Coronary artery (tissue), 2 donors: ENCODE measurements at regions not wholly inside any gene's neighbourhood (a gene's known extent, or its start where the extent isn't known, plus 50 kb on each side); places are given as distances from the start of the nearest gene placed in this dataset.

Source experiments
- DNase-seq: peaks from one replicate; pipeline ENCODE4 v3.0.0-alpha.2; 2017; ENCODE audit warnings: low spot score
- H3K27ac ChIP-seq, 2 donors: fragments of 200-600 bp; sonication (generic); one replicate each; pipeline ENCODE4 v1.5.1; 2016 to 2019
- H3K4me3 ChIP-seq: fragments of 200-600 bp; sonication (generic); 2 replicates; pipeline ENCODE4 v1.5.1; 2016; ENCODE audit warnings: mild to moderate bottlenecking, moderate library complexity
- TF ChIP-seq, protein P1 (sequence below): fragments of 200-600 bp; sonication (generic); IDR thresholded peaks from one replicate; pipeline ENCODE4 v1.5.1; 2019; ENCODE audit warnings: antibody characterized with exemption

- Histone ChIP-seq H3K27ac (no peak overlapping the region), H3K4me3 (no peak overlapping the region)
- DNase-seq: no peak
- TF ChIP-seq, protein P1, sequence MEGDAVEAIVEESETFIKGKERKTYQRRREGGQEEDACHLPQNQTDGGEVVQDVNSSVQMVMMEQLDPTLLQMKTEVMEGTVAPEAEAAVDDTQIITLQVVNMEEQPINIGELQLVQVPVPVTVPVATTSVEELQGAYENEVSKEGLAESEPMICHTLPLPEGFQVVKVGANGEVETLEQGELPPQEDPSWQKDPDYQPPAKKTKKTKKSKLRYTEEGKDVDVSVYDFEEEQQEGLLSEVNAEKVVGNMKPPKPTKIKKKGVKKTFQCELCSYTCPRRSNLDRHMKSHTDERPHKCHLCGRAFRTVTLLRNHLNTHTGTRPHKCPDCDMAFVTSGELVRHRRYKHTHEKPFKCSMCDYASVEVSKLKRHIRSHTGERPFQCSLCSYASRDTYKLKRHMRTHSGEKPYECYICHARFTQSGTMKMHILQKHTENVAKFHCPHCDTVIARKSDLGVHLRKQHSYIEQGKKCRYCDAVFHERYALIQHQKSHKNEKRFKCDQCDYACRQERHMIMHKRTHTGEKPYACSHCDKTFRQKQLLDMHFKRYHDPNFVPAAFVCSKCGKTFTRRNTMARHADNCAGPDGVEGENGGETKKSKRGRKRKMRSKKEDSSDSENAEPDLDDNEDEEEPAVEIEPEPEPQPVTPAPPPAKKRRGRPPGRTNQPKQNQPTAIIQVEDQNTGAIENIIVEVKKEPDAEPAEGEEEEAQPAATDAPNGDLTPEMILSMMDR: no peak
Observed at GRCh38 chr4:187065806-187066205, 342.1 kb upstream of the FAT1 start.

DNA sequence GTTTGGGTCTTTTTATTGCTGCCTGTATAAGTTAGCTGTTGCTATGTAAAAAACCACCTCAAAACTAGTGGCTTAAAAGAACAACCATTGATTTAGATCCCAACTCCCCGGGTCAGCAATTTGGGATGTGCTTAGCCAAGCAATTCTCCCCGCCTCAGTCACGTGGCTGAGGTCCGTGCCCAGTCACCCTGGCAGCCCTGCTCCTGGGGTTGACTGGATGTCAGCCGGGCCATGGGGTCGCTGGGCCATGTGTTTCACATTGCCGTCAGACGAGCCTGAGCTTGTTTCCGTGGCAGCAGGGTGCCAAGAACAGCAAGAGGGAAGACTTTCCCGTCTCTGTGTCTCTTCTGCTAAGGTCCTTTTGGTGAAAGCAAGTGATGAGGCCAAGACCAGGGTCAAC is 345.7 kb upstream of the FAT1 start:
- Histone ChIP-seq H3K27ac (no peak overlapping the region), H3K4me3 (peak overlapping the region; percentile 25)
- no peak for DNase-seq
- TF ChIP-seq, protein P1: no peak

DNA sequence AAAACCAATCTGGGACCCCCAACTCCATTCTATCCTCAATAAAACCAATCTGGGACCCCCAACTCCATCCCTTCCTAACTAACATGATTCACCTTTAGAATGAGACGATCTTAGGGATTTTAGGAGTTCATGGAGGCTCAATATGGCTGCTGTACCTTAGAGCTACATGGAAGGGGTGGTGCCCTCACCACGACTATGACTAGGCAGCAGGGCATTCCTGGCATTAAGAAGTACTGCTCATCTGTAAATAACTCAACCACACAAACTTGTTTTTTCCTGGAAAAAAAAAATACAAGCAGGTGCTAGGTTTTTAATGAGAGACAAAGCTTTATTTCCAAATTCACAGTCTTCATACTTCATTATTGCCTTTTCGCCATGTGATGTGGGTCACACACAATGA is 346.5 kb upstream of the FAT1 start:
- H3K27ac ChIP-seq: no peak overlapping the region
- no peak overlapping the region for H3K4me3 ChIP-seq
- no peak for DNase-seq
- TF ChIP-seq, protein P1: no peak

DNA sequence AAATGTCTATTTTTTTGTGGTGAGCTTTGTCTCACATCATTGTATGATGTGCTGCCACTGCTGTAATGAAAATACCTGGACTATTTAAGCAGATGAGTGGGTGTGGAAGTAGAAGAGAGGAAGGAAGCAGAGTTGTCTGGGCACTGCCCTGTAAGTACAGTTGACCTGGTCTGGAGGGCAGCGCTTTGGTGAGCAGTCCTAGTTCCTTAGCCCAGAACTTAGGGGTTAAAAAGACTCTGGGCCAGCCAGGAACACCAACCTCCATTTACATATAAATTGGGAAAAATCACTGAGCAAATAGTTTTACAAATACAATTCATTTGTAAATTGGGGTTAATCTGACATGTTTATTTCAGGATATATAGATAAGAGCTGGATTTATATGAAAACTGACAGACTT is 347.1 kb upstream of the FAT1 start:
- no peak for DNase-seq
- Histone ChIP-seq H3K4me3 (no peak overlapping the region), H3K27ac (no peak overlapping the region)
- TF ChIP-seq, protein P1: no peak

DNA sequence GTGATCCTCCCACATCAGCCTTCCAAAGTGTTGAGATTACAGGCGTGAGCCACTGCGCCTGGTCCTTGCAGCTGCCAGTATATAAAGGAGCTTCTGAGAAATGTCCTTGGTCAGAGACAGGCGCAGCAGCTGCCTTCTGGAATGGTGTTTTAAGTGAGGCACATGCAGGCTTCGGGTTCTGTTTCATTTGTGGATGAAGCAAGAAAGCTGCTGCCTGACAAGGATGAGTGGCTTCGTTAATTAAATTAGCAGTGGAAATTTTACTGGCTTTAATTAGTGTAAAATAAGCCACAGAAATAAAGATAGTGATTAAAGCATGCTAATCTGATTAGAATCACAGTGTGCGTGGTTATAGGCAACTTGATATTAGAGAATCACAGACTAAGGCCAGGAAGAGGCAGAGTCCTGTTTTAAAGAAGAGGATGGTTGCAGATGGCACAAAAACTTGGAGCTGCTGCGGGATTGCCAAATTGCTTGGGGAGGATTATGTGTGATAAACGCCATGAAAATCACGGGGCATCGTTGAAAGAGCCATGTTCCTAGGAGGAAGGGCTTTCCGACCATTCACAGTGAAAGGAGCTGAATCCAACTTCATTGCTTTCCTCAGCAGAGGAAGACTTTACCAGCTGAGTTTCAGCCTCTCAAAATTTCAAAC is 348.4 kb upstream of the FAT1 start:
- TF ChIP-seq, protein P1: no peak
- Histone ChIP-seq H3K27ac (no peak overlapping the region), H3K4me3 (no peak overlapping the region)
- no peak for DNase-seq

DNA sequence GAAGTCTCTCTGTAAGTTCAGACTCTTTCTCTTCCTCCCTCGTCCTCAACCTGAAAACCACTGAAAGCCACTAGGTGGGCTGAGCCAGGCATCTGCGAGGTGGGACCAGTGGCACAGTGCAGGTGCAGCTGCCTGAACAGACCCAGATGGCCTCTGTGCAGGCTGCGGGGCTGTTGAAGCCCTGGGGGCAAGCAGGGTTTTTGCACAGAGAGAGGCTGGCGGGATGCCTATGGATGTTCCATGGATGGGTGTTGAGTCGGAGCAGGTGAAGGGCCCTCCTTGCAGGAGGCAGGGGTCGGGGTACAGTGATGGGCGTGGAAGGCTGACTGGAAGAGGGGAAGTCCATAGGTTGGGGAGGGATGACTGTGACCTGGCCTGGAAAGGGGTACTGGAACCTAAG is 350.2 kb upstream of the FAT1 start:
- no peak overlapping the region for H3K4me3 ChIP-seq
- H3K27ac ChIP-seq: no peak overlapping the region
- TF ChIP-seq, protein P1: no peak
- no peak for DNase-seq

DNA sequence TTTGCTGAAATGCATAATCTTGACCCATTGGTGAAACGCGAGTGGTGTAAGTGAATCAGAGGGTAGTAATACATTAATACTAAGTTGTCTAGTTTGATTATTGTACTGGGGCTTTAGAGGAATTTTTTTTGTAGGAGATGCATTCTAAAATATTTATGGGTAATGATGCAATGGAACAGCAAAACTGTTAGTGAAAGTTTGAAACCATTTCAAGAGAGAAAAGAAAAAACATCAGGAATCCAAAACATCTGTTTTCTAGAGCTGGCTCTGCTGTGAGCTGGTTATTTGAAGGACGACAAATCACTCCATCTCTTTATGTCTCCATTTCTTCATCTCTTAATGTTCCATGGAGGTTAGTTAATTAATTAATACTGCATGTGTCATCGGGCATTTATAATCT is 351.9 kb upstream of the FAT1 start:
- TF ChIP-seq, protein P1: no peak

More for the DNA sequence above, 351.9 kb upstream of the FAT1 start:
- no peak overlapping the region for H3K4me3 ChIP-seq
- no peak overlapping the region for H3K27ac ChIP-seq
- DNase-seq: no peak
